Liver (tissue), 8 donors: ENCODE measurements at regions not wholly inside any gene's neighbourhood (a gene's known extent, or its start where the extent isn't known, plus 50 kb on each side); places are given as distances from the start of the nearest gene placed in this dataset.

Source experiments
- DNase-seq: peaks from one replicate; pipeline ENCODE4 v3.0.0-alpha.2; 2017; ENCODE audit warnings: low spot score
- H3K27ac ChIP-seq, 2 donors: one replicate each; pipeline ENCODE4 v1.7.0; 2013; ENCODE audit warnings: inconsistent platforms in 2 of 2, low read length in 2 of 2, control low read depth in 1 of 2, low read depth in 1 of 2, mild to moderate bottlenecking in 1 of 2
- H3K27me3 ChIP-seq, 4 donors: one replicate each; pipeline versions ENCODE4 v1.6.1 to v1.7.0; 2013; ENCODE audit warnings: low read length in 3 of 4, inconsistent platforms in 1 of 4, mild to moderate bottlenecking in 1 of 4, moderate library complexity in 1 of 4; ENCODE audit not compliant: control insufficient read depth in 4 of 4, insufficient read depth in 4 of 4
- H3K36me3 ChIP-seq, 4 donors: one replicate each; pipeline versions ENCODE4 v1.6.1 to v1.7.0; 2013; ENCODE audit warnings: low read length in 3 of 4, mild to moderate bottlenecking in 3 of 4, low read depth in 1 of 4, moderate library complexity in 1 of 4; ENCODE audit not compliant: control insufficient read depth in 4 of 4, insufficient read depth in 3 of 4
- H3K4me1 ChIP-seq, 4 donors: one replicate each; pipeline versions ENCODE4 v1.6.1 to v1.7.0; 2013; ENCODE audit warnings: low read length in 3 of 4, mild to moderate bottlenecking in 3 of 4, moderate library complexity in 1 of 4; ENCODE audit not compliant: control insufficient read depth in 4 of 4, insufficient read depth in 4 of 4
- H3K4me3 ChIP-seq, 3 donors: one replicate each; pipeline versions ENCODE4 v1.6.1 to v1.7.0; 2013; ENCODE audit warnings: low read length in 3 of 3, control low read depth in 1 of 3, low read depth in 1 of 3, mild to moderate bottlenecking in 1 of 3
- H3K9ac ChIP-seq, 2 donors: one replicate each; pipeline ENCODE4 v1.7.0; 2013; ENCODE audit warnings: low read length in 2 of 2, mild to moderate bottlenecking in 2 of 2, moderate library complexity in 2 of 2, control low read depth in 1 of 2, low read depth in 1 of 2
- H3K9me3 ChIP-seq, 4 donors: one replicate each; pipeline versions ENCODE4 v1.6.1 to v1.7.0; 2013; ENCODE audit warnings: low read length in 3 of 4; ENCODE audit not compliant: control insufficient read depth in 4 of 4
- EGR1 ChIP-seq, 2 donors: IDR thresholded peaks; 2 replicates each; pipeline ENCODE4 v1.6.1; 2016 to 2018; ENCODE audit warnings: antibody characterized with exemption in 2 of 2, low read depth in 2 of 2
- FOXA1 ChIP-seq: IDR thresholded peaks from 2 replicates; pipeline ENCODE4 v1.6.1; 2016; ENCODE audit warnings: antibody characterized with exemption
- FOXA2 ChIP-seq: IDR thresholded peaks from 2 replicates; pipeline ENCODE4 v1.6.1; 2016; ENCODE audit warnings: antibody characterized with exemption
- GABPA ChIP-seq, 2 donors: IDR thresholded peaks in 1 of 2; conservative IDR thresholded peaks in 1 of 2; 2 replicates each; pipeline ENCODE4 v1.6.1; 2016; ENCODE audit warnings: antibody characterized with exemption in 2 of 2, mild to moderate bottlenecking in 1 of 2, moderate library complexity in 1 of 2
- HNF4A ChIP-seq, 2 donors: conservative IDR thresholded peaks; 2 replicates each; pipeline ENCODE4 v1.6.1; 2016; ENCODE audit warnings: antibody characterized with exemption in 2 of 2, mild to moderate bottlenecking in 2 of 2
- HNF4G ChIP-seq: IDR thresholded peaks from 2 replicates; pipeline ENCODE4 v1.6.1; 2016; ENCODE audit warnings: antibody characterized with exemption
- JUND ChIP-seq, 2 donors: IDR thresholded peaks; 2 replicates each; pipeline ENCODE4 v1.6.1; 2016; ENCODE audit warnings: antibody characterized with exemption in 2 of 2
- MAX ChIP-seq: IDR thresholded peaks from 2 replicates; pipeline ENCODE4 v1.6.1; 2016; ENCODE audit warnings: antibody characterized with exemption
- NR2F2 ChIP-seq: IDR thresholded peaks from 2 replicates; pipeline ENCODE4 v1.6.1; 2016; ENCODE audit warnings: antibody characterized with exemption
- RAD21 ChIP-seq, 2 donors: IDR thresholded peaks; 2 replicates each; pipeline ENCODE4 v1.6.1; 2016; ENCODE audit warnings: antibody characterized with exemption in 2 of 2, mild to moderate bottlenecking in 2 of 2
- RXRA ChIP-seq, 2 donors: IDR thresholded peaks; 2 replicates each; pipeline ENCODE4 v1.6.1; 2017 to 2018; ENCODE audit warnings: antibody characterized with exemption in 2 of 2, mild to moderate bottlenecking in 1 of 2
- SP1 ChIP-seq: IDR thresholded peaks from 2 replicates; pipeline ENCODE4 v1.6.1; 2018; ENCODE audit warnings: antibody characterized with exemption, mild to moderate bottlenecking
- TAF1 ChIP-seq: conservative IDR thresholded peaks from 2 replicates; pipeline ENCODE4 v1.6.1; 2016; ENCODE audit warnings: antibody characterized with exemption, mild to moderate bottlenecking
- YY1 ChIP-seq: IDR thresholded peaks from 2 replicates; pipeline ENCODE4 v1.6.1; 2016; ENCODE audit warnings: antibody characterized with exemption, mild to moderate bottlenecking
- WGBS: extraction: QIAGEN DNeasy Blood & Tissue Kit; methylation state at CpG from one replicate; pipeline ENCODE4 v1.1.7; 2013; 5-methylcytosine and 5-hydroxymethylcytosine counted together
- TF ChIP-seq, protein P1 (sequence below): IDR thresholded peaks from 2 replicates; pipeline ENCODE4 v1.6.1; 2016; ENCODE audit warnings: antibody characterized with exemption
- TF ChIP-seq, protein P2 (sequence below): IDR thresholded peaks from 2 replicates; pipeline ENCODE4 v1.6.1; 2016; ENCODE audit warnings: antibody characterized with exemption, mild to moderate bottlenecking
- TF ChIP-seq, protein P3 (sequence below): IDR thresholded peaks from 2 replicates; pipeline ENCODE4 v1.6.1; 2016; ENCODE audit warnings: antibody characterized with exemption
- TF ChIP-seq, protein P4 (sequence below): fragments of 150-350 bp; IDR thresholded peaks from 2 replicates; pipeline ENCODE4 v1.5.1; 2017; ENCODE audit warnings: improper control_type of control experiment, low read depth, low read length; ENCODE audit not compliant: missing input control
- donor health status: healthy.
- donor health status: healthy.
- donor health status: healthy.
- donor health status: healthy.
- donor health status: healthy.

- H3K4me1 ChIP-seq = no peaks in the 10 kb centered on the region
- H3K27me3 ChIP-seq = no peaks in the 10 kb centered on the region
- no peak overlapping the region for H3K27ac ChIP-seq
- no peak overlapping the region for H3K9ac ChIP-seq
- H3K36me3 ChIP-seq = no peaks in the 10 kb centered on the region
- no peak for TF ChIP-seq RXRA (IDR thresholded peaks at IDR 0.05)
- TF ChIP-seq JUND (IDR thresholded peaks at IDR 0.05) = no peak
- no peak for TF ChIP-seq EGR1 (IDR thresholded peaks at IDR 0.05; ENCODE audit: low read depth in 2 of 2)
- no peak for TF ChIP-seq SP1
- no peak for TF ChIP-seq FOXA2
- no peak for TF ChIP-seq FOXA1
- TF ChIP-seq GABPA (IDR thresholded peaks at IDR 0.05 in 1 of 2, conservative IDR thresholded peaks at IDR 0.05 in 1 of 2) = no peak
- TF ChIP-seq, protein P1, sequence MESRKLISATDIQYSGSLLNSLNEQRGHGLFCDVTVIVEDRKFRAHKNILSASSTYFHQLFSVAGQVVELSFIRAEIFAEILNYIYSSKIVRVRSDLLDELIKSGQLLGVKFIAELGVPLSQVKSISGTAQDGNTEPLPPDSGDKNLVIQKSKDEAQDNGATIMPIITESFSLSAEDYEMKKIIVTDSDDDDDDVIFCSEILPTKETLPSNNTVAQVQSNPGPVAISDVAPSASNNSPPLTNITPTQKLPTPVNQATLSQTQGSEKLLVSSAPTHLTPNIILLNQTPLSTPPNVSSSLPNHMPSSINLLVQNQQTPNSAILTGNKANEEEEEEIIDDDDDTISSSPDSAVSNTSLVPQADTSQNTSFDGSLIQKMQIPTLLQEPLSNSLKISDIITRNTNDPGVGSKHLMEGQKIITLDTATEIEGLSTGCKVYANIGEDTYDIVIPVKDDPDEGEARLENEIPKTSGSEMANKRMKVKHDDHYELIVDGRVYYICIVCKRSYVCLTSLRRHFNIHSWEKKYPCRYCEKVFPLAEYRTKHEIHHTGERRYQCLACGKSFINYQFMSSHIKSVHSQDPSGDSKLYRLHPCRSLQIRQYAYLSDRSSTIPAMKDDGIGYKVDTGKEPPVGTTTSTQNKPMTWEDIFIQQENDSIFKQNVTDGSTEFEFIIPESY = no peak
- TF ChIP-seq, protein P2, sequence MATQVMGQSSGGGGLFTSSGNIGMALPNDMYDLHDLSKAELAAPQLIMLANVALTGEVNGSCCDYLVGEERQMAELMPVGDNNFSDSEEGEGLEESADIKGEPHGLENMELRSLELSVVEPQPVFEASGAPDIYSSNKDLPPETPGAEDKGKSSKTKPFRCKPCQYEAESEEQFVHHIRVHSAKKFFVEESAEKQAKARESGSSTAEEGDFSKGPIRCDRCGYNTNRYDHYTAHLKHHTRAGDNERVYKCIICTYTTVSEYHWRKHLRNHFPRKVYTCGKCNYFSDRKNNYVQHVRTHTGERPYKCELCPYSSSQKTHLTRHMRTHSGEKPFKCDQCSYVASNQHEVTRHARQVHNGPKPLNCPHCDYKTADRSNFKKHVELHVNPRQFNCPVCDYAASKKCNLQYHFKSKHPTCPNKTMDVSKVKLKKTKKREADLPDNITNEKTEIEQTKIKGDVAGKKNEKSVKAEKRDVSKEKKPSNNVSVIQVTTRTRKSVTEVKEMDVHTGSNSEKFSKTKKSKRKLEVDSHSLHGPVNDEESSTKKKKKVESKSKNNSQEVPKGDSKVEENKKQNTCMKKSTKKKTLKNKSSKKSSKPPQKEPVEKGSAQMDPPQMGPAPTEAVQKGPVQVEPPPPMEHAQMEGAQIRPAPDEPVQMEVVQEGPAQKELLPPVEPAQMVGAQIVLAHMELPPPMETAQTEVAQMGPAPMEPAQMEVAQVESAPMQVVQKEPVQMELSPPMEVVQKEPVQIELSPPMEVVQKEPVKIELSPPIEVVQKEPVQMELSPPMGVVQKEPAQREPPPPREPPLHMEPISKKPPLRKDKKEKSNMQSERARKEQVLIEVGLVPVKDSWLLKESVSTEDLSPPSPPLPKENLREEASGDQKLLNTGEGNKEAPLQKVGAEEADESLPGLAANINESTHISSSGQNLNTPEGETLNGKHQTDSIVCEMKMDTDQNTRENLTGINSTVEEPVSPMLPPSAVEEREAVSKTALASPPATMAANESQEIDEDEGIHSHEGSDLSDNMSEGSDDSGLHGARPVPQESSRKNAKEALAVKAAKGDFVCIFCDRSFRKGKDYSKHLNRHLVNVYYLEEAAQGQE = no peak
- TF ChIP-seq YY1 = no peak
- TF ChIP-seq HNF4G = no peak
- no peak for TF ChIP-seq RAD21 (IDR thresholded peaks at IDR 0.05)
- TF ChIP-seq, protein P3, sequence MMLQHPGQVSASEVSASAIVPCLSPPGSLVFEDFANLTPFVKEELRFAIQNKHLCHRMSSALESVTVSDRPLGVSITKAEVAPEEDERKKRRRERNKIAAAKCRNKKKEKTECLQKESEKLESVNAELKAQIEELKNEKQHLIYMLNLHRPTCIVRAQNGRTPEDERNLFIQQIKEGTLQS = no peak
- TF ChIP-seq MAX = no peak
- TF ChIP-seq NR2F2 = no peak
- no peak for TF ChIP-seq TAF1
- no peak for TF ChIP-seq HNF4A (conservative IDR thresholded peaks at IDR 0.05)
- TF ChIP-seq, protein P4, sequence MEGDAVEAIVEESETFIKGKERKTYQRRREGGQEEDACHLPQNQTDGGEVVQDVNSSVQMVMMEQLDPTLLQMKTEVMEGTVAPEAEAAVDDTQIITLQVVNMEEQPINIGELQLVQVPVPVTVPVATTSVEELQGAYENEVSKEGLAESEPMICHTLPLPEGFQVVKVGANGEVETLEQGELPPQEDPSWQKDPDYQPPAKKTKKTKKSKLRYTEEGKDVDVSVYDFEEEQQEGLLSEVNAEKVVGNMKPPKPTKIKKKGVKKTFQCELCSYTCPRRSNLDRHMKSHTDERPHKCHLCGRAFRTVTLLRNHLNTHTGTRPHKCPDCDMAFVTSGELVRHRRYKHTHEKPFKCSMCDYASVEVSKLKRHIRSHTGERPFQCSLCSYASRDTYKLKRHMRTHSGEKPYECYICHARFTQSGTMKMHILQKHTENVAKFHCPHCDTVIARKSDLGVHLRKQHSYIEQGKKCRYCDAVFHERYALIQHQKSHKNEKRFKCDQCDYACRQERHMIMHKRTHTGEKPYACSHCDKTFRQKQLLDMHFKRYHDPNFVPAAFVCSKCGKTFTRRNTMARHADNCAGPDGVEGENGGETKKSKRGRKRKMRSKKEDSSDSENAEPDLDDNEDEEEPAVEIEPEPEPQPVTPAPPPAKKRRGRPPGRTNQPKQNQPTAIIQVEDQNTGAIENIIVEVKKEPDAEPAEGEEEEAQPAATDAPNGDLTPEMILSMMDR = no peak
- H3K4me3 ChIP-seq = no peak overlapping the region
- no peak for DNase-seq
- H3K9me3 ChIP-seq = peaks cover 0 to 5% (median 0%) of the 10 kb centered on the region in 4 donors
These were observed 184.5 kb upstream of the ADAMTS9 start for GRCh38 chr3:64872345-64872744.

- Histone ChIP-seq H3K27ac (no peak overlapping the region), H3K36me3 (no peaks in the 10 kb centered on the region), H3K9ac (no peak overlapping the region), H3K4me3 (no peak overlapping the region), H3K27me3 (no peaks in the 10 kb centered on the region), H3K9me3 (peaks cover 0 to 5% (median 0%) of the 10 kb centered on the region in 4 donors), H3K4me1 (no peaks in the 10 kb centered on the region)
- no peak for DNase-seq
- WGBS = 71% methylated on average over 2 of the region's 2 CpGs
- TF ChIP-seq TAF1 (no peak), FOXA2 (no peak), SP1 (no peak), NR2F2 (no peak), FOXA1 (no peak), YY1 (no peak), MAX (no peak), EGR1 (IDR thresholded peaks at IDR 0.05; ENCODE audit: low read depth in 2 of 2) (no peak)
- TF ChIP-seq, protein P4 = no peak
- TF ChIP-seq, protein P2 = no peak
- TF ChIP-seq, protein P3 = no peak
These were observed 184.0 kb upstream of the ADAMTS9 start for GRCh38 chr3:64871834-64872249.
